SK-N-SH (cell line): ENCODE measurements at regions not wholly inside any gene's neighbourhood (a gene's known extent, or its start where the extent isn't known, plus 50 kb on each side); places are given as distances from the start of the nearest gene placed in this dataset.

Source experiments
- ELF1 ChIP-seq: IDR thresholded peaks from 2 replicates; pipeline ENCODE4 v1.4.0; 2012
- FOXM1 ChIP-seq: IDR thresholded peaks from 2 replicates; pipeline ENCODE4 v1.4.0; 2012; ENCODE audit warnings: low read depth, mild to moderate bottlenecking
- SIN3A ChIP-seq: IDR thresholded peaks from 2 replicates; pipeline ENCODE4 v1.6.1; 2012; ENCODE audit warnings: low read depth, mild to moderate bottlenecking, low read length, moderate library complexity, borderline replicate concordance
- TAF1 ChIP-seq: IDR thresholded peaks from 2 replicates; pipeline ENCODE4 v1.6.1; 2012; ENCODE audit warnings: low read depth, mild to moderate bottlenecking, low read length, moderate library complexity, borderline replicate concordance
- TF ChIP-seq, protein P1 (sequence below): fragments of 200-600 bp; sonication (generic); IDR thresholded peaks from 2 replicates; pipeline ENCODE4 v1.6.1; 2017; ENCODE audit warnings: antibody characterized with exemption, mild to moderate bottlenecking, moderate library complexity

GRCh38 chr12:24749171-24749570 lies 199.7 kb downstream of the BCAT1 start:
- TF ChIP-seq, protein P1, sequence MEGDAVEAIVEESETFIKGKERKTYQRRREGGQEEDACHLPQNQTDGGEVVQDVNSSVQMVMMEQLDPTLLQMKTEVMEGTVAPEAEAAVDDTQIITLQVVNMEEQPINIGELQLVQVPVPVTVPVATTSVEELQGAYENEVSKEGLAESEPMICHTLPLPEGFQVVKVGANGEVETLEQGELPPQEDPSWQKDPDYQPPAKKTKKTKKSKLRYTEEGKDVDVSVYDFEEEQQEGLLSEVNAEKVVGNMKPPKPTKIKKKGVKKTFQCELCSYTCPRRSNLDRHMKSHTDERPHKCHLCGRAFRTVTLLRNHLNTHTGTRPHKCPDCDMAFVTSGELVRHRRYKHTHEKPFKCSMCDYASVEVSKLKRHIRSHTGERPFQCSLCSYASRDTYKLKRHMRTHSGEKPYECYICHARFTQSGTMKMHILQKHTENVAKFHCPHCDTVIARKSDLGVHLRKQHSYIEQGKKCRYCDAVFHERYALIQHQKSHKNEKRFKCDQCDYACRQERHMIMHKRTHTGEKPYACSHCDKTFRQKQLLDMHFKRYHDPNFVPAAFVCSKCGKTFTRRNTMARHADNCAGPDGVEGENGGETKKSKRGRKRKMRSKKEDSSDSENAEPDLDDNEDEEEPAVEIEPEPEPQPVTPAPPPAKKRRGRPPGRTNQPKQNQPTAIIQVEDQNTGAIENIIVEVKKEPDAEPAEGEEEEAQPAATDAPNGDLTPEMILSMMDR, result no peak
- TF ChIP-seq TAF1 (no peak), SIN3A (no peak), ELF1 (no peak), FOXM1 (no peak)
